NCI-H446 (cell line): ENCODE measurements at regions not wholly inside any gene's neighbourhood (a gene's known extent, or its start where the extent isn't known, plus 50 kb on each side); places are given as distances from the start of the nearest gene placed in this dataset.
A peak's percentile ranks its signal among the peaks of the same experiment; 100 is the strongest.
"Not testable (repeated sequence)": the region's sequence is repeated elsewhere in the genome, so short reads cannot be mapped to it uniquely, and the experiment has no call there.

ENCODE experiments used
- DNase-seq, 2 experiments: peaks; one replicate each; lab custom pipeline; 2025; lab: John Stamatoyannopoulos, UW

DNA sequence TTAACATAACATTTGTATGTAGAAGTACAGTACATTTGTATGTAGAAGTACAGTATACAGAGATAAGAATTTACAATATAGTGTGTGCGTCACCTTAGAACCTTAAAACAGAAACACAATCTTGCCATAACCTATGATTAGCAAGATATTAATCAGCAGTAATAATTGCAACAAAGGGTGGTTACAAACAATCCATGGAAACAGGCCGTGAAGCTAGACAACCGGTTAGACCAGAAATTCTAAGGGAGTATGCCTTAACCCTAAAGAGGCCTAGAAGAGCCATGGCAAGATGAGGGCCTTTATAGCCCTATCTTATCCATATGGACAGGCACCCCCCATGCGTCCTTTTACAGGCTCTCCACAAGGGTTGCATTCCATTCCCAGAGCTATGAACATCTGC is 605.9 kb downstream of the KCNT2 start:
- DNase-seq: not testable (repeated sequence)

DNA sequence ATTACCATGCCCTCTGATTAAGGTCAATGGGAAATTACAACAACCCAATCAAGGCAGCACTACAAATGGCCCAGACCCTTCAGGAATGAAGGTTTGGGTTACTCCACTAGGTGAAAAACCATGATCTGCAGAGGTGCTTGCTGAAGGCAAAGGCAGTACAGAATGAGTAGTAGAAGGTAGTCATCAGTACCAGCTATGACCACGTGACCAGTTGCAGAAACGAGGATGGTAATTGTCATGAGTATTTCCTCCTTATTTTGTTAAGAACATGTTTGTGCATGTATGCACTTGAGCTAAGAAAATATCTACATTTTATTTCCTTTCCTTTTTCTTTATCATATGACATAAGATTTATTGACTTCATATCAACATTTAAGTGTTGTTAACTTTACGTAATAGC is 607.1 kb downstream of the KCNT2 start:
- no peak for DNase-seq

DNA sequence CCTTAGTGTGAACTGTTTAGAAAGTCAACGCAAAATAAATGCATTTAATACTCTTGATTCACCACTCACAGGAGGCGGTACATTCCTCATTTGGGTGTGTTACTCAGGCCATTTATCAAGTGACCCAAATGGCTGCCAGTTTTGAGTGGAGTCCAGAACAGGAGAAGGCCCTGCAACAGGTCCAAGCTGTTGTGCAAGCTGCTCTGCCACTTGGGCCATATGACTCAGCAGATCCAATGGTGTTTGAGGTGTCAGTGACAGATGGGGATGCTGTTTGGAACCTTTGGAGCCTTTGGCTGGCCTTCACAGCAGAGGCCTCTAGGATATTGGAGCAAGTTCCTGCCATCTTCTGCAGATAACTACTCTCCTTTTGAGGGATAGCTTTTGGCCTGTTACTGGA is 609.2 kb downstream of the KCNT2 start:
- peak in 1 of 2 experiments; percentile 61 for DNase-seq

DNA sequence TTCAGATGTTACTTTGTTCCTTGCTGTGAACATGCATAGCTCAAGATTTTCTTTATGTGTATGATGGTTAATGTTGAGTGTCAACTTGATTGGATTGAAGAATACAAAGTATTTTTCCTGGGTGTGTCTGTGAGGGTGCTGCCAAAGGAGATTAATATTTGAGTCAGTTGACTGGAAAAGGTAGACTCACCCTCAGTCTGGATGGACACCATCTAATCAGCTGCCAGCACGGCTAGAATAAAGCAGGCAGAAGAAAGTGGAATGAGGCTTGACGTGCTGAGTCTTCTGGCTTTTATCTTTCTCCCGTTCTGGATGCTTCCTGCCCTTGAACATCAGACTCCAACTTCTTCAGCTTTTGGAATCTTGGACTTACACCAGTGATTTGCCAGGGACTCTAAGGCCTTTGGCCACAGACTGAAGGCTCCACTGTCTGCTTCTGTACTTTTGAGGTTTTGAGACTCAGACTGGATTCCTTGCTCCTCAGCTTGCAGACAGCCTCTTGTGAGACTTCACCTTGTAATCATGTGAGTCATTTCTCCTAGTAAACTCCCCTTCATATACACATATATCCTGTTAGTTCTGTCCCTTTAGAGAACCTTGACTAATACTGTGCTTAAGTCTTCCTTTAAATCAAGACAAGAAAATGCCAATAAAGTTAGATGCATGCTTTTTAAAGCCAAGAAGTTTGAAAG is 626.6 kb downstream of the KCNT2 start:
- no peak for DNase-seq

DNA sequence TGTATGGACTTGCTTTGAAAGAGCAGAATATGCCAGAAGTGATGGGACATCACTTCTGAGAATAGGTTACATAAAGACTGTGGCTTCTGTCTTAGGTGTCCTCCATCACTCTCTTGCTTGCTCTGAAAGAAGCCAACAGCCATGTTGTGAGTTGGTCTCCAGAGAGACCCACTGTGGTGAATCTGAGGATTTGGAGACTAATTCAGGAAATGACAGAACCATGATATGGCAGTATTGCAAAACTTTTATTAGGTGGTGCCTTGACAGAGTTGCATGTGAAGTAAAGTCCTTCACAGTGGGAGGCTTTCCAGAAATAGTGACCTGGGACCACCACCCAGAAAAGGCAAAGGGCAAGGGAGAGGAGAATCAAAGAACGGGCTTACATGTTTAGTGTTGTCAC is 628.6 kb downstream of the KCNT2 start:
- no peak for DNase-seq

DNA sequence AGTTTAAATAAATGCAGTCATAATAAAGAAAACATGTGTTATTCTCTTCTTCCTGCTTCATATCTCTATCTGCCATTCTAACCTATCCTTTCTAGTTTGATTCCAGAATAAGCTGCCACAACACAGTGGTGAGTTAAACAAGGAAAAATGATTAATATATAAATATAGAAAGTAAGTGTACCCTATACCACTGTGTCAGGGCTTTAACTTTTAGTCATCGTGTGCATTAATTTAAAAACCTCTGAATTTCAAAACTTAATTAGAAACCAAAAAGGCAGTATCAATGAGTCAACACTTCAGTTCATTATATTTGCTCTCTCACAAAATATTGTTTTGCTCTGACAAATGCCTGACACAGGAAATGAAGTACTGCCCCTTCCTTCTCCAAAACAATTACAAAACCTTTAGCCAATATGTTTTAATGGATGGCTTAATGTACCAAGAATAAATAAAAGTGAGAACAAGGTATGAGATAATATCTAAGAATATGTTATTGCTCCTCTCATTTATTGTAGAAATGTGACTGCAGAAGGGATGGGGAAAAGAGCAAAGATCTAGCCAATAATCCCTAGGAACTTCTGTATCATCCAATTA is 634.8 kb downstream of the KCNT2 start:
- no peak for DNase-seq

DNA sequence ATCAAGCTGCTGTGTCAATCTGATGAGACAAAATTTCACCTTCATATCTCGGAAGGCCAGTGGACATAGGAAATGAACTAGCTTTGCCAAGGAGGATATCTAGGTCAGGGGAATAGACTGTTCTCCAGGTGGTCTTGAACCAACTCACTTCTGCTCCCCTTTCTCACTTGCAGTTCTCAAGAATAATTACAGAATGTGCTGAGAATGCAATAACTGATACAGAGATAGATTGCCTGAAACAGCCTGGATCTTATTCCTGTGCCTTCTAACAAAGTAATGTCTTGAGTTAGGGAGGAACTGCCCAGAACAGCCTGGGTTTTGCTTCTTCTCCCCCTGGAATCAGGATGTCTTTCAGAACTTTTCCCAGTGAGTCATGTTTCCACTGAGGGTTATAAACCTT is 636.7 kb downstream of the KCNT2 start:
- DNase-seq: no peak

DNA sequence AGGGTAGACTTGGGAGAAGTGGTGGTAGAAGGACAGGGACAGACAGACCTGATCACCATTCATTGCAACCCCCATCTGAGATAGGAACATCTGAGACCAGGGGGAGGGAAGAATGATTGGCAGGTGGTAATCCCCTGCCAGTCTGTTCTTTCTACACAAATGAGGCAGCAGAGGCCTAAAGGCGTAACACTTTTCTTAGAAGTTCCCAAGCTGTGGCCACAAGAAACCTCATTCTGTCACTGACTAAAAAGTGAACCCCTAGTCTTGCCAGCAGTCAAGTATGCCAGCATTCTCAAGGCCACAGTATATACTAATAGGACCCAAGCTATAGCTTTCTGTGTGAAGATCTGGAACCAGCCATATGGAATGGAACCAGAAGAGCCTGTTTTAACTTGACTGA is 638.0 kb downstream of the KCNT2 start:
- no peak for DNase-seq

DNA sequence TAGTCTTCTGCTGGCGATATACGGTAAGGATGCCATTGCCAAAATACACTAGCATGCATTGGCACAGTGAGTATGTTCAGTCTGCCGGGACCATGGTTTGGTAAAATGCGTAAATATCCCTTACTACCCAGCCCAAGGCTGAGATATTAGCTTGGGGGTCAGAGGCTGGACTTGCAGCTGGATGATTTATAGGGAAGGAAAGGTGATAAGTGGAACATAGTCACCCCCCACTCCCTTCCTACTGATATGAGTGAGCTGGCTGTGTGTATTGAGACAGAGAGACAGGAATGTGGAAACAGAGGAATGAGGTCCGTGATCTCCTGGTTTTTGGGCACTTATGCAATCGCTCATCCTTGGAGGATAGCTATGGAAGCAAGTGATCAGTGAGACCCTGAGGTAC is 642.8 kb downstream of the KCNT2 start:
- peak in 1 of 2 experiments; percentile 20 for DNase-seq

DNA sequence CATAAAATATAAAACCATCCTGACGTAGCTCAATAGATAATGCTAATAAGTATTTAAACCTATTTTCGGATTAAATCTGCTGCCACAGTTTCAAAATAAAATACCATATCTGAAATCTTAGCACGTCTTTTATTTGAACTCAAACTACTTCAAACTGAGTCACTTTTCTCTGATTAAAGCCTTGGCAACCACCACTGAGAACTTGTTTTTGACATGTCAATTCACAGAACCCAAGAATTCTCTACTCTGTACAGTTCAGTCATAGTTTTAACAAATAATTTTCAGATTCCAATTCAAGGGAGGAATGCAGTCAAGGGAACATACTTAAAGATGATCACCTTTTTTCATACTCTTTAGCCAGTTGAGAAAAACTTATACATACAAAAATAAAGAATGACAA is 643.2 kb downstream of the KCNT2 start:
- DNase-seq: no peak

DNA sequence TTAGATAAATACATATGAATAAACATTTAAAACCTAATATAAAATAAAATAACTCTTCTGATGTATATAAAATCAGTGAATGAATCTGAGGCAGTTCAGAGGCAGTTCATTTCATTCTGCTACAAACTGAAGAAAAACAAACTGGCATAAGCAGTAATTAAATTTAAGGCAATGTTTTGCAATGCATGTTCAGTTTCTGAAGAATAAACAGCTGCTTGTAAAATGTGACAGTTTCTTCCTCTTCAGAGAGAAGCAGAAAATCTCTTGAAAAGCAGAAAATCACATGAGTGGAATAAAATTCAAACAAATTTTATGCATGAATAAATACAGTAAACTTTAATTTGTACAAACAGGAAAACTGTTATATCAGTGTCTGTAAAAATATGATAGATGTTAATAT is 643.7 kb downstream of the KCNT2 start:
- DNase-seq: no peak

DNA sequence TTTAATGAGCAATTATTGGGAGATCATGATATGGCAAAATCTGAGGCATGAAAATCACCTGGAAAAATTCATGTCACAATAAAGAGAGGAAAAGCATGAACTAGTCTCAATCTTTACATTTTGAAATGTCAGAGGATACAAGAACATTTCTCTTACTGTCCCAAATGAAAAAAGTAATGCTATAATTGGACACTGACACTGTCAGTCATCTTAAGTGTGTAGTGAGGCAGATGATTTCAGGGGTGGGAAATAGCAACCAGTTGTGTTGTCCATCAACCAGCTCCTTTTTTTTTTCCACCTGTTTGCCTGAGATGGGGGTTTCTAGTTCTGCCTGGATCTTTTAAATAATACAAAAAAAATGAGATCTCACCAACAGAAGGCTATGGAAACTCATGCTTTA is 646.2 kb downstream of the KCNT2 start:
- DNase-seq: no peak

DNA sequence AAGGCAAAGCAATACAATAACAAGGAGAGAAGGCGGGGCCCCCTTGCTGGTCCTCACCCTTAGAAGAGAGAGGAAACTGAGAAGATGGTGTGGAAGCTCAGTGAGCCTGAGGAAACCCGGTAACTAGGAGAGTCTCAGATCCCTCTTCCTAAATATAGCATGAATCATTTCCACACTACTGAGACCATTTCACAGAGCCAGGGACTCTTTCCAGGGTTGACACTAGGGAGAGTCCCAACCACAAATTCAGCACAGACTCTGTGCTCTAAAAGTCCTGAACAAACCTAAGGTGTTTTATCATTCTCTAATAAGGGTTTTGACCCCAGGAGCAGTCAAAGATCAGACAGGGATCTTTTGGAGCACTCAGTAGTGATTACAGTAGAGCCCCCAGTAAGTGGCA is 647.7 kb downstream of the KCNT2 start:
- no peak for DNase-seq

DNA sequence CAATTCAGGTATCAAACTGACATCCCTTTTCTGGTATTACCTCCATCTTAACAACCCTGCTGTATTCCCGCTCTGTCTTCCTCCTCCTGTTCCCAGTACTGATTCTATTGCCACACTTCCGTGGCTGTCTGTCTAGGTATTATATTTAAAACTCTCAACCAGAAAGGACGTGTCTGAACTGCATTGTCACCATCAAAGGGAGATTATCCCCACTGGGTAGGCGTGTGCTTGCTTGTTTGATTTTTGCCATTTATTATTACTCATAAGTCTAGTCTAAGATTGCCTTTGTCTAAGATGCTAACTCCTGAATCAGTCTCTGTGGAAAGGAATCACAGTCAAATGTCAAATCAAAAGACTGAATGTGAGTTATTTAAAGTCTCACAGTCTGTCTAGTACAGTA is 650.1 kb downstream of the KCNT2 start:
- DNase-seq: no peak

DNA sequence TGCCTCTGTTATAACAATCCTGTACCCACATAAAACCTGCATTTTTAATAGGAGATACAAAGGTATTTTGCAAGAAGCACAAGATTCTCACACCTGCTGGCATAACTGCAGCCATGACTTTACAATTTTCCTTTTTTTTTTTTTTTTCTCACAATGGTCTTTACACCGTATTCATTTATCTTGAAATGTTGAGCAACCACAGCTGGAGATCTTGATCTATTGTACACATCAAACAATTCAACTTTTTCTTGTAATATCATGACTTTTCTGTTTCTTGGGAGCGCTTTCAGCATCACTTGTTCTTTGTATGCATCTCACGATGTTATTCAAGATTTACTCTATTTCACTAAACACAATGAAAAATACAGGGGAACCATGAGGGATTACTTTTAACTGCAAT is 651.4 kb downstream of the KCNT2 start:
- no peak for DNase-seq

DNA sequence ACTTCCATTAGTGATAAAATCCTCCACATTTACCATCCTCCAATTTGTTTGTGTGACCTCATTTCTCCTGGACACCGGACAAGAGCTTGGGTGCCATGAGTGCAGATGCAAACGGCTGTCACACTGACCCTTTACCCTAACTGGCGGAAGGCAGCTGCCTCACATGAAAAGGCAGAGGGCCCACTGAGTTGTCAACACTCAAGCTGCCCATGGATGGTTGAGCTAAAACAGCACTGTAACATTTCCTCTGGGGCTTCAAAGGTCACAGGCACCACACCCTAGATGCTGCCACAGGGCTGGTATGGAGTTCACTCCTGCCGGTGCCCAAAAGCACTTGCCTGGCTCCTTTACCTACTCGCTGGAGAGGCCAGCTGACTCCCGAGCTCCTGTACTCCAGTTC is 653.4 kb downstream of the KCNT2 start:
- no peak for DNase-seq

DNA sequence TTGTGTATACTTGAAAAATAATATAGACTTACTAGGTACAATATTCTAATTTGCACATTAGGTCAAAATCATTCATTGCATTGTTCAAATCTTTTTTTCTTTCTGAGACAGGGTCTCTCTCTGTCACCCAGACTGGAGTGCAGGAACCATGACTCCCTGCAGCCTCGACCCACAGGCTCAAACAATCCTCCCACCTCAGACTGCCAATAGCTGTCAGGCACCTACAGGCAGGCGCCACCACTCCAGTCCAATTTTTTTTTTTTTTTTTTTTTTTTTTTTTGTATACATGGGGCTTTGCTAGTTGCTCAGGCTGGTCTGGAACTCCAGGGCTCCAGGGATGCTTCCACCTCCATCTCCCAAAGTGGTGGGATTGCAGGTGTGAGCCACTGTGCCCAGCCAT is 656.9 kb downstream of the KCNT2 start:
- no peak for DNase-seq

DNA sequence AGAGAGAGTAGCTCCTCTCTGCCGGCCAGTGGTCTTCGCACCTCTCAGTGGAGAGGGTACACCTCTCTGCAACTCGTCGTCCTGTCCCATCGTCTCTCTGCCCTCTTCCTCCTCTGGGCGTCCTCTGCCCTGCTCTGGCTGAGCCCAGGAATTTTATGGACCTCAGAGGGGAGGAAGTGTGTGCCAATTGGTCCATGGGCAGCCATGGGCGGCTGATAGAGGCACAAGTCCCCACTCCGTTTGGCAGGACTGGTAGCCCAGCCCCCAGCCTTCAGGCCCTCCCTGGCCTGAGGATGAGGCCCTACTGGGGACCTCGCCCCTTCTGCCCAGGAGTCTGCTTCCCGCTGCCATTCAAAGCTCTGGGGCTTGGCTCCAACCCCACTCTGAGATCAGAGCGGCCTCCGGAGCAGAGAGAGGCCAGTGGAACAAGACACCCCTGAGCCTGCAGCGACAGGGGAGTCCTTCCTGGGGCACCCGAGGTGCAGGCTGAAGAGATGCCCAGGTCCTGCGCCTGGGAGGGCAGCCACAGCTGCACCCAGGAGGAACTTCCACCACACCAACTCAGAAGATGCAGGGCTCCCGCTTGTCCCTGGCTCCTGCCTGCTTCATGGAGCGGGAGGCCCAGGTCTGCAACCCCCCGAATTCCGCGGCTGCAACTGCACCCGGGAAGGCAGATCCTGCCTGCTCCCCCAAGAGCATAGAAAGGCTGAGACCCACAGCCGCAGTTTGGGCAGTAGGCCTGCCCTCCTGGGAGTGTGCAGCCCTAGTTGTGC is 659.9 kb downstream of the KCNT2 start:
- DNase-seq: no peak

DNA sequence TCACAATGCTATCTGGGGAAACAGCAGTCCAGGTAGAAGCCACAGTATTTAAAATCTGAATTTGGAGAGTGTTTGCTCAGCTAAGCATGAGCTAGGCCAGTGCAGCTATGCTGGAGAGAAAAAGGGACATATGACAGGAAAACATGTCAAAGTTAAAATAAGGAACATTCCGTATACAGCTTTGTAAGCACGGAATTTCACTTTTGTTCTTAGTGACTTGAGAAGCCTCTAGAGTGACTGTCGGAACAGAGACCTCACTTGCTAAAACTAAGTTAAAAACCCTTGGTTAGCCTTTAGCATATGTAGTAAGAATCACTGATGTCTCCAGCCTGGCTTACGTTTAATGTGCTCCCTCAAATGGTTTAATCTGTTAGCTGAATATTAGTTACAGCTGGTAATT is 661.7 kb downstream of the KCNT2 start:
- DNase-seq: no peak

DNA sequence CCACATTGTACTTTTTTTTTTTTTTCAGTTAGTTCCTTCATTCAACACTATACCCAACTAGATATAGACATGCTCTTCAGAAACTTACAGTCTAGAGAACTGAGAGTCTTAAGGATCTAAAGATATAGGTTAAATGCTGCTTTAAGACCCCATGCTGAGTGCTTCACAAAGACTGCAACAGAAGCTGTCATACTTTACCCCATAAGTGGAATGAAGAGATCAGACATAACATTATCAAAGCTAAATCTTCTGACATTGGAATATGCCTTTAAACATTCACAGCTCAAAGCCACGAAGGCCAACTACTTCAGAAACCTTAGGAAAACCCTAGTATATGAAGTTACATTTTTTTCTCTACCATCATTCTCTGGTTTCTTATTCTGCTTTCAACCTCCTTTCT is 666.4 kb downstream of the KCNT2 start:
- DNase-seq: no peak

DNA sequence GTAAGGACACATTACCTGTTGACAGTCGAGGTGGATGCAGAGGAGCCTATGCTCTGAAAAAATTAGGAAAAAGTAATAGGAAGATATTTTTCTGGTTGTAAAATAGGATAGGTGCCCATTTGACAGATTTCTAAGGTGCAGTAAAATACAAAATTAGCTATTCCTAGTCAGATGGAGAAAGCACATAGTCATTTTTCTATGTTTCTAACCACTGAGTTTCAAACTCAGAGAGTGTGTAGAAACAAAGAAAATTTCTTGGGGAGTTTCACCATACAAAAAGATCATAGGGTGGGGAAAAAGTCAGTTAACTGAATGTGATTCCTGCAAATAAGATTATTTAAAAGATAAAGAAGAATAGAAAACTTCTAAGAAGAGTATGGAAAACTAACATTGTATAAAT is 666.9 kb downstream of the KCNT2 start:
- no peak for DNase-seq

DNA sequence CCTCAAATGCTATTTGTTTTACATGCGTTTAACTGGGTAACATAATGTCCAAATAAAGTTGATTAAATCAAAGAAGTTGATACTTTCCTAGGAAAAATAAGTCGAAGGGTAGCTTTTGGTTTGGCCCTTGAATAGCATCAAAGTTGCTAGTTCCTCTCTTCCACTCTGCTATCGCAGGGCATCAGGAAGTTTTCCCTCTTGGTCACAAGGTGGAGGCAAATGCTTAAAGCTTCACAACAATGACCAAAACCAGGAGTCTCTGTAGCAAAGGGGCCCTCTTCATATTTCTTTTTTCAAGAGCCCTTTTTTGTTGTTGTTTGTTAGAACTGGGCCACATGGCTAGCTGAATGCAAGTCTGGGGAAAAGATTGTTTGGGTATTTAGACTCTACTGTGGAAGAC is 668.4 kb downstream of the KCNT2 start:
- DNase-seq: peak in 1 of 2 experiments; percentile 31

DNA sequence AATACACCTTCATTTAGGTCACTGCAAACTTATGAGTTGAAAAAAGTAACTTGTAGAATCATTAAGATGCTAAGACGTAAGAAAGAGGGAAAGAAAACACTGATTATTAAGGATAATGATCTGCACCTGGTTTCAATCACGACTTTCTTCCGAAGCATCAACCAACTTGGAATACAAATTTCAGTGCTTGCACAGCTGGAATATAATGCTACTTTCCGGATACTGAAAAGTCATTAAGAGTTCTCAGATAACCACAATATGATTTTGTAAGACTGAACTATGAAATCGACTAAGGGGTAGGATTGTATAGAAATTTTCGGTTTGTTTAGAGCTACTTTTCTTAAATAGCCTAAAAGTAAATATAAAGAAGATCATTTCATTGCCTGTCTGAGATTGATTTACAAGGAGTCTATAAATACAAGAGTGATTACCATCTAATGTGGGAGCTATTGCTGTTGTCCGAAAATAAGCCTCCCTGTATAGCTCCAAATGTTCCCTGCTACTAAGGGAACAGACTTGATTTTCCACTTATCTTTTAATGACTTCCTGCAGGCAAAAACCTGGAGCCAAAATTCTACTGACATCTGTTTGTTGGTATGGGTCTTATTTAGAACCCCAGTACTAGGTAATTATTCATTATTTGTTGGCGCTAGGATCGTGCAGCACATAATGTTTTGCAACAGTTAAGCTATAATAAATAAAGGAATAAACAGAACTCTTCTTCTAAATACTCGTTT is 673.3 kb downstream of the KCNT2 start:
- DNase-seq: peak in 1 of 2 experiments; percentile 38
